GM12892 (cell line): ENCODE measurements at regions not wholly inside any gene's neighbourhood (a gene's known extent, or its start where the extent isn't known, plus 50 kb on each side); places are given as distances from the start of the nearest gene placed in this dataset.

Source experiments
- DNase-seq: peaks from one replicate; pipeline ENCODE4 v3.0.0; 2011; ENCODE audit not compliant: insufficient read length
- FAIRE-seq: peaks from 2 replicates; lab custom pipeline; 2011; peaks lifted over from hg19 to GRCh38; lab: Jason Lieb, UNC
- POLR2A ChIP-seq: IDR thresholded peaks from 2 replicates; pipeline ENCODE4 v1.6.1; 2011; ENCODE audit warnings: low read depth, low read length, control low read depth
- POLR2AphosphoS5 ChIP-seq: IDR thresholded peaks from 2 replicates; pipeline ENCODE4 v1.6.1; 2011; ENCODE audit warnings: low read depth, low read length, control low read depth
- TAF1 ChIP-seq: IDR thresholded peaks from 2 replicates; pipeline ENCODE4 v1.6.1; 2011; ENCODE audit warnings: low read depth, mild to moderate bottlenecking, control low read depth, low read length, borderline replicate concordance

- TF ChIP-seq POLR2AphosphoS5, result no peak
- no peak for DNase-seq
- no peak for FAIRE-seq
Measured at GRCh38 chr1:193473932-193474331, 287.5 kb upstream of the B3GALT2 start.

GRCh38 chr1:193472838-193473398 lies 286.5 kb upstream of the B3GALT2 start:
- FAIRE-seq, result no peak
- no peak for DNase-seq
- TF ChIP-seq POLR2AphosphoS5 (no peak), POLR2A (no peak), TAF1 (no peak)

- no peak for DNase-seq
- no peak for FAIRE-seq
- TF ChIP-seq POLR2A (no peak), POLR2AphosphoS5 (no peak), TAF1 (no peak)
Measured at GRCh38 chr1:193472430-193472829, 286.0 kb upstream of the B3GALT2 start.

GRCh38 chr1:193471981-193472380 lies 285.6 kb upstream of the B3GALT2 start:
- TF ChIP-seq POLR2A (no peak), POLR2AphosphoS5 (no peak), TAF1 (no peak)
- FAIRE-seq (no peak), DNase-seq (no peak)

- peak; percentile 36 for FAIRE-seq
Measured at GRCh38 chr1:193463326-193463932, 277.0 kb upstream of the B3GALT2 start.

GRCh38 chr1:193462629-193463320 lies 276.4 kb upstream of the B3GALT2 start:
- no peak for FAIRE-seq
- no peak for DNase-seq
- TF ChIP-seq TAF1 (no peak), POLR2AphosphoS5 (no peak), POLR2A (no peak)

More at GRCh38 chr1:193463326-193463932, 277.0 kb upstream of the B3GALT2 start:
- no peak for DNase-seq
- TF ChIP-seq POLR2AphosphoS5, result no peak
- no peak for TF ChIP-seq TAF1
- no peak for TF ChIP-seq POLR2A

- DNase-seq (no peak), FAIRE-seq (no peak)
- TF ChIP-seq POLR2AphosphoS5 (no peak), POLR2A (no peak), TAF1 (no peak)
Measured at GRCh38 chr1:193458628-193459027, 272.2 kb upstream of the B3GALT2 start.

GRCh38 chr1:193457676-193458075 lies 271.3 kb upstream of the B3GALT2 start:
- TF ChIP-seq POLR2AphosphoS5 (no peak), POLR2A (no peak), TAF1 (no peak)
- FAIRE-seq (no peak), DNase-seq (no peak)

GRCh38 chr1:193456811-193457280 lies 270.4 kb upstream of the B3GALT2 start:
- FAIRE-seq (no peak), DNase-seq (no peak)
- TF ChIP-seq TAF1 (no peak), POLR2A (no peak)

- TF ChIP-seq POLR2A, result no peak
- TF ChIP-seq POLR2AphosphoS5, result no peak
- TF ChIP-seq TAF1, result no peak
- FAIRE-seq (no peak), DNase-seq (no peak)
Measured at GRCh38 chr1:193451606-193452005, 265.2 kb upstream of the B3GALT2 start.

- no peak for DNase-seq
- TF ChIP-seq POLR2AphosphoS5 (no peak), POLR2A (no peak), TAF1 (no peak)
- no peak for FAIRE-seq
Measured at GRCh38 chr1:193451001-193451400, 264.6 kb upstream of the B3GALT2 start.
